Esophagus squamous epithelium (tissue), 5 donors: ENCODE measurements at regions not wholly inside any gene's neighbourhood (a gene's known extent, or its start where the extent isn't known, plus 50 kb on each side); places are given as distances from the start of the nearest gene placed in this dataset.

Experiments
- DNase-seq: peaks from one replicate; lab custom pipeline; 2025; lab: John Stamatoyannopoulos, UW
- H3K27ac ChIP-seq, 4 donors: fragments of 200-600 bp; sonication (generic); one replicate each; pipeline ENCODE4 v1.5.1; 2016 to 2019; ENCODE audit warnings: mild to moderate bottlenecking in 1 of 4
- H3K27me3 ChIP-seq, 4 donors: fragments of 200-600 bp; sonication (generic); 1 replicate in 3 of 4; 2 replicates in 1 of 4; pipeline versions ENCODE4 v1.5.1 to v1.6.0; 2017 to 2021; ENCODE audit warnings: antibody characterized with exemption in 1 of 4
- H3K36me3 ChIP-seq, 3 donors: fragments of 200-600 bp; sonication (generic); one replicate each; pipeline ENCODE4 v1.5.1; 2016 to 2019
- H3K4me1 ChIP-seq, 3 donors: fragments of 200-600 bp; sonication (generic); one replicate each; pipeline ENCODE4 v1.5.1; 2017 to 2019
- H3K4me3 ChIP-seq, 4 donors: fragments of 200-600 bp; sonication (generic); 1 replicate in 3 of 4; 2 replicates in 1 of 4; pipeline ENCODE4 v1.5.1; 2016 to 2019; ENCODE audit warnings: mild to moderate bottlenecking in 2 of 4, moderate library complexity in 1 of 4
- H3K9me3 ChIP-seq, 3 donors: fragments of 200-600 bp; sonication (generic); one replicate each; pipeline ENCODE4 v1.5.1; 2016 to 2019
- POLR2A ChIP-seq, 4 donors: fragments of 450-650 bp; IDR thresholded peaks; one replicate each; pipeline ENCODE4 v1.6.1; 2017; ENCODE audit warnings: antibody characterized with exemption in 4 of 4, mild to moderate bottlenecking in 4 of 4, moderate library complexity in 3 of 4
- WGBS, 2 donors: methylation state at CpG; one replicate each; pipeline ENCODE4 v1.1.5; 2018; 5-methylcytosine and 5-hydroxymethylcytosine counted together
- intact Hi-C: fragments of 100-400 bp; cut with DNase I; formaldehyde crosslinking; loops from one replicate; pipeline ENCODE4 v1.15.0; 2022
- TF ChIP-seq, protein P1 (sequence below), 6 experiments: fragments of 450-650 bp in 4 of 6; fragments of 200-600 bp in 2 of 6; sonication (generic) in 2 of 6; IDR thresholded peaks; one replicate each; pipeline ENCODE4 v1.5.1; 2016 to 2019; ENCODE audit warnings: antibody characterized with exemption in 6 of 6, mild to moderate bottlenecking in 4 of 6, moderate library complexity in 4 of 6
- donor health status: DM: yes; HTN: yes; CAD: no.

DNA sequence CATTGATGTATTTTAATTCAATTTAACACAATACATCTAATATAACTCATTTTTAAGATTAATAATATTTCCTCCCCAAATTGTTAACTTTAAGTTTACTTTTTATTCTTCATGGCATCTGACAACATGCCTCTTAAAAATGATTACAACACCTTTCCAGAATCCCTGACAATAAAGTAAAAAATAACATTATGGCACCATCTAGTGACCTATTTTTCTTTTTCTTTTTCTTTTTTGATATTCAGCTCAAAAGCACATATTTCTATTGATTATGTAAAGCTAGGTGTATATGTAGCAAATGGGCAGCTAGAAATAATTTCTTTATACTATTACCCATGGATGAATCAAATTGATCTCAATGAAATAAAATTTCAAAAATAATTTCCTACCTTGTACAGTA lies 834.3 kb upstream of the CDH8 start:
- DNase-seq = no peak
- TF ChIP-seq, protein P1, sequence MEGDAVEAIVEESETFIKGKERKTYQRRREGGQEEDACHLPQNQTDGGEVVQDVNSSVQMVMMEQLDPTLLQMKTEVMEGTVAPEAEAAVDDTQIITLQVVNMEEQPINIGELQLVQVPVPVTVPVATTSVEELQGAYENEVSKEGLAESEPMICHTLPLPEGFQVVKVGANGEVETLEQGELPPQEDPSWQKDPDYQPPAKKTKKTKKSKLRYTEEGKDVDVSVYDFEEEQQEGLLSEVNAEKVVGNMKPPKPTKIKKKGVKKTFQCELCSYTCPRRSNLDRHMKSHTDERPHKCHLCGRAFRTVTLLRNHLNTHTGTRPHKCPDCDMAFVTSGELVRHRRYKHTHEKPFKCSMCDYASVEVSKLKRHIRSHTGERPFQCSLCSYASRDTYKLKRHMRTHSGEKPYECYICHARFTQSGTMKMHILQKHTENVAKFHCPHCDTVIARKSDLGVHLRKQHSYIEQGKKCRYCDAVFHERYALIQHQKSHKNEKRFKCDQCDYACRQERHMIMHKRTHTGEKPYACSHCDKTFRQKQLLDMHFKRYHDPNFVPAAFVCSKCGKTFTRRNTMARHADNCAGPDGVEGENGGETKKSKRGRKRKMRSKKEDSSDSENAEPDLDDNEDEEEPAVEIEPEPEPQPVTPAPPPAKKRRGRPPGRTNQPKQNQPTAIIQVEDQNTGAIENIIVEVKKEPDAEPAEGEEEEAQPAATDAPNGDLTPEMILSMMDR (IDR thresholded peaks at IDR 0.05) = no peak
- TF ChIP-seq POLR2A (IDR thresholded peaks at IDR 0.05) = no peak
- no peaks in the 10 kb centered on the region for H3K4me1 ChIP-seq
- no peaks in the 10 kb centered on the region for H3K9me3 ChIP-seq
- H3K27me3 ChIP-seq = no peaks in the 10 kb centered on the region
- H3K27ac ChIP-seq = no peak overlapping the region
- intact Hi-C loops = no loop called here
- H3K36me3 ChIP-seq = no peaks in the 10 kb centered on the region
- H3K4me3 ChIP-seq = no peak overlapping the region

DNA sequence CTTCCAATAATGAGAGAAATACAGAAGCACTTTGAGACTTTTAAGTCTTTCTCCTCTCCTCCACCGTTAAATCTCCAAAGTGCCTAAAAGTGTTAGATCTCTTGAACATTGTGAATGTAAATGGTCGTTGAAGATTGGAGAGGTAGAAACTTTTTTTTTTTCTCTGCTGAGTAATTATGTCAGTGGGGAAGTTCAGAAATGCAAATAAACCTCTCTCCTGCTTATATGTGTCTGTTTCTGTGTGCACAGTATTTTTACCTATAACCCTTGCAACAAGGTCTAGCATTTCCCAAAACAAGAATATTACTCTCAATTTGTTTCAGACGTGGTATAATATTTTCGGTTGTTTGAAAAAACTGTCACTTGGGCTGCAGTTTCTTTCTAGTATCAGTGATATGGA lies 833.6 kb upstream of the CDH8 start:
- H3K4me1 ChIP-seq = no peaks in the 10 kb centered on the region
- no peaks in the 10 kb centered on the region for H3K36me3 ChIP-seq
- intact Hi-C loops = no loop called here
- no peak for DNase-seq
- H3K4me3 ChIP-seq = no peak overlapping the region
- H3K27me3 ChIP-seq = no peaks in the 10 kb centered on the region
- 53 to 68% methylated on average over 4 of the region's 4 CpGs for WGBS, 2 donors
- H3K9me3 ChIP-seq = no peaks in the 10 kb centered on the region
- no peak for TF ChIP-seq POLR2A (IDR thresholded peaks at IDR 0.05)
- TF ChIP-seq, protein P1 (IDR thresholded peaks at IDR 0.05) = no peak
- no peak overlapping the region for H3K27ac ChIP-seq

DNA sequence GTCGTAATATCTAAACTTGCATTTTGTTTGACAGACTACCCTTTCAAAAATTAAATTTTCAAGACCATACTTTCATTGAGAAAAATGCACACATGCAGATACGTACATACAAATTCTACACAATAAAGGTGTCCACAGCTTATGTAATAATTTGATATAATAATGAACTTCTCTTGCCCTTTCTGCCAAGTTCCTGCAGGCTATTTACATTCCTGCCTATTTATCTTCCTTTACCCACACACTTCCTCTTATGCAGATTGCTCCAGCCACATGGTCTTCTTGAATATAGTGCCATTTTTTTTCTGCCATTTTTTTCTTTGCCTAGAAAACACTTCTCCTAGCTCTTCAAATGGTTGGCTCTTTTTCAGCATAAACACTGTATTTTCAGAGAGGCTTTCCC lies 826.9 kb upstream of the CDH8 start:
- 53 to 64% methylated on average over 2 of the region's 2 CpGs for WGBS, 2 donors
- DNase-seq = no peak
- Histone ChIP-seq H3K4me3 (no peak overlapping the region), H3K27me3 (no peaks in the 10 kb centered on the region), H3K4me1 (no peaks in the 10 kb centered on the region), H3K27ac (no peak overlapping the region), H3K36me3 (no peaks in the 10 kb centered on the region), H3K9me3 (no peaks in the 10 kb centered on the region)
- intact Hi-C loops = no loop called here
- TF ChIP-seq, protein P1 (IDR thresholded peaks at IDR 0.05) = no peak
- no peak for TF ChIP-seq POLR2A (IDR thresholded peaks at IDR 0.05)

DNA sequence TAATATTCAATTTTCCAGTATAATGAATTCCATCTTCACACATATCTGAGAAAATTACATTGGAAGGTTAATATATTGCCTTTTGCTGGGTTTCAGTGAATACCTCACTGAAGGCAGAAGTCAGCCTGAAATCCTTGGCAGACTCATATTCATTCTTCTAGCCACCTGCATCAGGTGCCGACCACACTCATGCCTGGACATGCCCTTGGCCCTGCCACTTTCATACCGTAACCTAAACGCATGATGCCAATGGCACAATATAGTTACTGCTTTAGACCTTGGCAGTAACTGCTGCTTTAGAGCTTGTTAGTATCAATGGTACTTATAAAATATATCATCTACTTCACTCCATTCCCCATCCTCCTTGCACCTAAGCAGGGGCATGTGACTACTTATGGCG lies 817.6 kb upstream of the CDH8 start:
- DNase-seq = no peak
- H3K27ac ChIP-seq = no peak overlapping the region
- H3K9me3 ChIP-seq = no peaks in the 10 kb centered on the region
- 59 to 70% methylated on average over 4 of the region's 4 CpGs for WGBS, 2 donors
- no peaks in the 10 kb centered on the region for H3K36me3 ChIP-seq
- H3K4me3 ChIP-seq = no peak overlapping the region
- intact Hi-C loops = no loop called here
- no peaks in the 10 kb centered on the region for H3K27me3 ChIP-seq
- no peaks in the 10 kb centered on the region for H3K4me1 ChIP-seq
- TF ChIP-seq POLR2A (IDR thresholded peaks at IDR 0.05) = no peak
- TF ChIP-seq, protein P1 (IDR thresholded peaks at IDR 0.05) = no peak

DNA sequence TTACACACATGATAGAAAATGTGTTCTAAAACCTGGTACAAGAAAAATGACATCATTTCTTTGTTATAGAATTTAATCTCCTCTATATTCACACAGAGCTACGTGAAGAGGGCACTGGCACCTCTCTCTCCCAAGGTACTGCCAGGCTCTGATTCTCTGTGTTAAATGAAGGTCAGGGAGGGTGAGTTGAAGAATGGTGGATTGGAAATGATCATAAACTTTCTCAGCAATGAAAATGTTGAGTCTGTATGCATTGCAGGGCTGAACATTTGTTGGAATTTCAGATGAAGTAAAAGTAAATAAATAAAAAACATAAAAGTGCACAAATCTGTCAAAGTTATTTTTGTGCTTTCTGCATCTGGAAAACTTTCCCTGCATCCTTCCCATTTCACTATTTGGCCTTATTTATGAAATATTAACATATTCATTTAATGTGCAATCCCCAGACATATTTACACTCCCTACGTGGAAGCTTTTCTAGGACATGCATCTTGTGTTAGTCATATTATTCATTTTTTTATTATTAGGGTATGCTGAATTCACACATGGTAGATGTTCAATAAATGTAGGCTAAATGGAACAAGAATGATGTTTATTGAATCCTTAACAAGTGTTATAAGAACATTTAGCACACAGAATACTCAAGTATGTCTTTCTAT lies 810.3 kb upstream of the CDH8 start:
- Histone ChIP-seq H3K27me3 (no peaks in the 10 kb centered on the region), H3K9me3 (peaks cover 0 to 3% (median 0%) of the 10 kb centered on the region in 3 donors)
- 55 to 70% methylated on average over 2 of the region's 2 CpGs for WGBS, 2 donors

More for the DNA sequence above, 810.3 kb upstream of the CDH8 start:
- H3K36me3 ChIP-seq = no peaks in the 10 kb centered on the region
- TF ChIP-seq, protein P1 (IDR thresholded peaks at IDR 0.05) = no peak
- intact Hi-C loops = no loop called here
- DNase-seq = no peak
- H3K4me1 ChIP-seq = no peaks in the 10 kb centered on the region
- no peak overlapping the region for H3K4me3 ChIP-seq
- H3K27ac ChIP-seq = no peak overlapping the region
